Ovary (tissue), 7 donors: ENCODE measurements at regions not wholly inside any gene's neighbourhood (a gene's known extent, or its start where the extent isn't known, plus 50 kb on each side); places are given as distances from the start of the nearest gene placed in this dataset.

ENCODE experiments used
- DNase-seq, 5 donors: peaks; one replicate each; pipeline ENCODE4 v3.0.0-alpha.2; 2019 to 2020
- H3K27ac ChIP-seq, 2 donors: fragments of 200-600 bp; one replicate each; pipeline versions ENCODE4 v1.5.1 to v1.8.0; 2019 to 2022
- H3K27me3 ChIP-seq: fragments of 200-600 bp; one replicate; pipeline ENCODE4 v1.8.0; 2022
- H3K36me3 ChIP-seq: fragments of 200-600 bp; sonication (generic); one replicate; pipeline ENCODE4 v1.5.1; 2019
- H3K4me1 ChIP-seq: one replicate; pipeline ENCODE4 v1.8.1; 2013; ENCODE audit warnings: mild to moderate bottlenecking, moderate library complexity; ENCODE audit not compliant: insufficient read depth
- H3K4me3 ChIP-seq: fragments of 200-600 bp; sonication (generic); one replicate; pipeline ENCODE4 v1.5.1; 2017
- H3K9me3 ChIP-seq, 2 donors: fragments of 200-600 bp in 1 of 2; sonication (generic) in 1 of 2; one replicate each; pipeline versions ENCODE4 v1.5.1 to v1.8.1; 2013 to 2019; ENCODE audit warnings: mild to moderate bottlenecking in 1 of 2, moderate library complexity in 1 of 2
- CTCF ChIP-seq, 3 donors: fragments of 450-650 bp in 2 of 3; fragments of 200-600 bp in 1 of 3; IDR thresholded peaks; one replicate each; pipeline versions ENCODE4 v1.5.1 to v1.8.0; 2016 to 2022; ENCODE audit warnings: antibody characterized with exemption in 3 of 3, mild to moderate bottlenecking in 1 of 3
- EP300 ChIP-seq: sonication (generic); formaldehyde crosslinking; IDR thresholded peaks from one replicate; pipeline ENCODE4 v1.6.1; 2017; ENCODE audit warnings: antibody characterized with exemption
- POLR2A ChIP-seq: fragments of 450-650 bp; IDR thresholded peaks from one replicate; pipeline ENCODE4 v1.6.1; 2017; ENCODE audit warnings: antibody characterized with exemption, mild to moderate bottlenecking, moderate library complexity
- WGBS, 3 donors: extraction: QIAGEN DNeasy Blood & Tissue Kit in 1 of 3; methylation state at CpG; one replicate each; pipeline versions ENCODE4 v1.1.5 to v1.1.7; 2013 to 2017; 5-methylcytosine and 5-hydroxymethylcytosine counted together
- intact Hi-C, 4 donors: fragments of 100-400 bp; cut with DNase I; formaldehyde crosslinking; loops; one replicate each; pipeline versions ENCODE4 v1.11.0 to v1.15.1; 2022 to 2023
- donor health status: DM: no; HTN: no; CAD: no; lungs with moderate emphysema.
- donor health status: DM: no; HTN: no; CAD: no.
- donor health status: Bipolar disorder and iron deficiency.
- donor health status: DM: no; HTN: no; CAD: no.
- donor health status: DM: yes; HTN: yes; CAD: no.

DNA sequence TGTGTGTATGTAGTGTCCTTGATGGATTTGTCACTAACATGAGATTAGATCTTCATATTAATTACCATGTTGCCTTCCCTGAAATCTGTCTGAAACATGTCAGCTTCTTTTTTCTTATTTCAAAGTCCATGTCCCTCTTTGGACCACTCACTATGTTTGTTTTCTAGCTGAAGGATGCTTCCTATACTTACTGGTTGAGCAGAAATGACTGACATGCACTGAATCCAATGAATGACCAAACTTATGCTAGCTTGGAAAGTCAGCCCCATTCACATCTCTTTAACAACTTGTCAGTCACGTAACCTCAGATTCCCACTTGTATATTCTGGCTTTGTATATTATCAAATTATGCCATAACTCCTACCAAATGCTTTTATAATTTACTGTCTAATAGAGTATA is 69.9 kb upstream of the STK39 start:
- Histone ChIP-seq H3K9me3 (no peaks in the 10 kb centered on the region), H3K4me3 (no peak overlapping the region), H3K36me3 (no peaks in the 10 kb centered on the region), H3K4me1 (peaks cover 2% of the 10 kb centered on the region), H3K27me3 (no peaks in the 10 kb centered on the region), H3K27ac (no peak overlapping the region)
- TF ChIP-seq CTCF (IDR thresholded peaks at IDR 0.05) (no peak), POLR2A (no peak), EP300 (no peak)
- intact Hi-C loops, result no loop called here
- no peak for DNase-seq
- WGBS, 3 donors, result 98 to 100% (median 99%) methylated on average over 1 of the region's 1 CpG

DNA sequence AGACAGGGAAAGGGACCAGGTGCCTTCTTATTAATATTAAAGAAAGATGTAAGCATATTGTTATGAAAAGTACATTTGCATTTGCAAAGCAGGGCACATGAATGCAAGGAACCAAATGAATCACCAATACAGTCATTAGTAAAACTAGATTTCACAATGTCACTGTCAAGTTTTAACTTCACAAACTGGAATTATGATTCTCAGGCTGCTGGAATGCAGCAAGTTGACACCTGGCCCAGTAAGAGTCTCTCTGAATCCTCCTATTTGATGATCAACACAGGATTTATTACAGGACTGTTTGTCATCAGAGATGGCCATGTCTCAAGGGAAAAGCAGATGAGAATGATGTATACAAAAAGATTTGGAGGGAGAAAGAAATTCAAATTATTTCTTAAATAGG is 72.9 kb upstream of the STK39 start:
- intact Hi-C loops, result no loop called here
- no peak overlapping the region for H3K27ac ChIP-seq
- no peaks in the 10 kb centered on the region for H3K36me3 ChIP-seq
- no peak for DNase-seq
- H3K4me1 ChIP-seq, result peaks cover 2% of the 10 kb centered on the region
- H3K27me3 ChIP-seq, result no peaks in the 10 kb centered on the region
- H3K9me3 ChIP-seq, result no peaks in the 10 kb centered on the region
- TF ChIP-seq POLR2A (no peak), EP300 (no peak), CTCF (IDR thresholded peaks at IDR 0.05) (no peak)
- no peak overlapping the region for H3K4me3 ChIP-seq

DNA sequence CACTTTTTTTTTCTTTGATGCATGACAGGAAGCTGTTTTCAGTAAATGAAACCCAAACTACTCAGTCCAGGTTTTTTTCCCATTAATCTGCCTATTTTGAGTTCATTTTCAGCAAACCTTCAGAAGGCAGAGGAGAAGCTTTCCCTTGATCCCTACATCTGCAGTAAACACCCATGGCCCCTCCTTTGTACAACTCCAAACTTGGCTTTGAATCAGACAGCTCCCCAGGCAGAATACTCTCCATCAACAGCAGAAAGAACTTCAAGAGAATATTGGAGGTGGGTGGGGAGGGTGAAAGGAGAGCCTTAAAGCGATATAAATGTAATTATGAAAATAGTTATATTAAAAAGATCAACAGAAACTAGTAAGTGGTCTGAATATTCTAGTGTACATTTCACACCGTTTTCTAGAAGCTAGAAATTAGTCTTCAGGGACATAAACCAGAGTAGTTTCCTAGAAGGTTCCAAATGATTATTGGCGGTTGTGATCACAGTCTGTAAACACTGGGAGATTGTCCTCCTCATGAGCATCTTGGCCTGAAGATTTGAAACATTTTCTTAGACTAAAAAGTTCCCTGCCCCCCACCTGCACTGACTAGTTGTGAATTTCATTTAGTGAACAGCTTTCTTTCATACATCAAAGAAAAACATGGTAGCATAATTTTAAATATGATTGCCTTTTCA is 75.1 kb upstream of the STK39 start:
- H3K27me3 ChIP-seq, result no peaks in the 10 kb centered on the region
- WGBS, 3 donors, result 40 to 56% (median 42%) methylated on average over 3 of the region's 3 CpGs
- H3K9me3 ChIP-seq, result no peaks in the 10 kb centered on the region
- no peaks in the 10 kb centered on the region for H3K4me1 ChIP-seq
- H3K4me3 ChIP-seq, result no peak overlapping the region
- no peak overlapping the region for H3K27ac ChIP-seq
- H3K36me3 ChIP-seq, result no peaks in the 10 kb centered on the region
- intact Hi-C loops, result no loop called here
- TF ChIP-seq EP300, result no peak
- DNase-seq, result no peak

GRCh38 chr2:168323529-168324021 is 76.2 kb upstream of the STK39 start:
- Histone ChIP-seq H3K27me3 (no peaks in the 10 kb centered on the region), H3K27ac (no peak overlapping the region), H3K4me3 (no peak overlapping the region), H3K36me3 (no peaks in the 10 kb centered on the region), H3K9me3 (no peaks in the 10 kb centered on the region), H3K4me1 (no peaks in the 10 kb centered on the region)
- 42 to 63% (median 61%) methylated on average over 11 of the region's 11 CpGs for WGBS, 3 donors
- intact Hi-C loops, result no loop called here
- TF ChIP-seq POLR2A (no peak), CTCF (IDR thresholded peaks at IDR 0.05) (no peak), EP300 (no peak)
- DNase-seq, result no peak

DNA sequence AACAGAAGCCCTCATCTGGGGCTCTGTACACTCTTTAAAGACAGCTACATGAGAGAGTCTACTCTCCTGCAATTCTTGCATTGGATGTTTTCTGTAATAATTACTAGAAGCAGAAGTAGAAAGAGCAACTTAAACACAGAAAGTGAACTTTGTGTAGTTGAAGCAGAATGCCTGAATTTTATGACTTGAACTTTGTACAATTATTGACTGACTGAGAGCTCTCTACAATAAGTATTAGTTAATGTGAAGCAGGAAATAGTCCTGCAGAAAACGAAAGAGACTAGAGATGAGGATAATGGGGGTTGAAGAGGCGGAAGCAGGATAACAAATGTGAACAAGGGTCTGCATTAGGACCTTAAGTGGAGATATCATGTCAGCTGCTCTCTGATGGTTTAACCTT is 79.2 kb upstream of the STK39 start:
- Histone ChIP-seq H3K36me3 (no peaks in the 10 kb centered on the region), H3K27me3 (no peaks in the 10 kb centered on the region), H3K4me3 (no peak overlapping the region), H3K4me1 (no peaks in the 10 kb centered on the region), H3K9me3 (no peaks in the 10 kb centered on the region), H3K27ac (no peak overlapping the region)
- no peak for TF ChIP-seq EP300
- intact Hi-C loops, result no loop called here
- 70 to 80% (median 74%) methylated on average over 2 of the region's 2 CpGs for WGBS, 3 donors
- no peak for DNase-seq
